B cell (primary cell): ENCODE measurements at regions not wholly inside any gene's neighbourhood (a gene's known extent, or its start where the extent isn't known, plus 50 kb on each side); places are given as distances from the start of the nearest gene placed in this dataset.

Experiments
- ATAC-seq: fragments of 200-7000 bp; cut with Tn5 transposase; one replicate; pipeline ENCODE4 v1.10.0; 2021; ENCODE audit warnings: low read depth, mild to moderate bottlenecking, moderate number of reproducible peaks, moderate library complexity
- CTCF ChIA-PET: fragments of 350-600 bp; sonication (Branson Sonifier 250); formaldehyde crosslinking; loops from one replicate; lab custom pipeline; 2021; ENCODE audit warnings: antibody characterized with exemption, inconsistent platforms; lab: Charles Lee
- POLR2A ChIA-PET: fragments of 350-600 bp; sonication (Branson Sonifier 250); formaldehyde crosslinking; loops from one replicate; lab custom pipeline; 2021; ENCODE audit warnings: antibody characterized with exemption; lab: Charles Lee
- DNase-seq: peaks from one replicate; pipeline ENCODE4 v3.0.0; 2013
- H2AFZ ChIP-seq: 2 replicates; pipeline ENCODE4 v1.6.1; 2012; ENCODE audit warnings: mild to moderate bottlenecking, low read depth, low read length; ENCODE audit not compliant: insufficient read depth, poor library complexity, severe bottlenecking
- H3K27ac ChIP-seq, 2 donors: 1 replicate in 1 of 2; 2 replicates in 1 of 2; pipeline ENCODE4 v1.5.1; 2012 to 2013; ENCODE audit warnings: low read length in 2 of 2, mild to moderate bottlenecking in 2 of 2, moderate library complexity in 1 of 2
- H3K27me3 ChIP-seq, 4 experiments: fragments of 200-600 bp in 1 of 4; sonication (generic) in 1 of 4; replicated peaks in 1 of 4; 1 replicate in 2 of 4; 2 replicates in 2 of 4; pipeline versions ENCODE4 v1.6.1 to v1.7.0; 2013 to 2016; ENCODE audit warnings: low read length in 3 of 4, mild to moderate bottlenecking in 2 of 4, mixed read lengths in 1 of 4, moderate library complexity in 1 of 4; ENCODE audit not compliant: insufficient read depth in 4 of 4, control insufficient read depth in 3 of 4; ENCODE audit errors: control extremely low read depth in 1 of 4
- H3K36me3 ChIP-seq, 2 experiments: replicated peaks in 1 of 2; 1 replicate in 1 of 2; 2 replicates in 1 of 2; pipeline versions ENCODE4 v1.6.1 to v1.7.1; 2013; ENCODE audit warnings: low read length in 1 of 2; ENCODE audit not compliant: insufficient read depth in 2 of 2, control insufficient read depth in 1 of 2; ENCODE audit errors: control extremely low read depth in 1 of 2, extremely low read depth in 1 of 2
- H3K4me1 ChIP-seq, 2 donors: fragments of 200-600 bp in 1 of 2; sonication (generic) in 1 of 2; 1 replicate in 1 of 2; 2 replicates in 1 of 2; pipeline versions ENCODE4 v1.5.1 to v1.6.1; 2013 to 2017; ENCODE audit warnings: low read length in 2 of 2; ENCODE audit not compliant: control insufficient read depth in 2 of 2, insufficient read depth in 2 of 2
- H3K4me2 ChIP-seq: replicated peaks from 2 replicates; pipeline ENCODE3; 2012; ENCODE audit warnings: mild to moderate bottlenecking, low read depth, low read length; ENCODE audit not compliant: poor library complexity, severe bottlenecking
- H3K4me3 ChIP-seq, 5 experiments: fragments of 200-600 bp in 1 of 5; sonication (generic) in 1 of 5; 1 replicate in 3 of 5; 2 replicates in 2 of 5; pipeline versions ENCODE4 v1.5.1 to v1.7.0; 2011 to 2016; ENCODE audit warnings: low read length in 4 of 5, mild to moderate bottlenecking in 4 of 5, low read depth in 2 of 5, control low read depth in 1 of 5, moderate library complexity in 1 of 5; ENCODE audit not compliant: insufficient read depth in 1 of 5; ENCODE audit errors: control extremely low read depth in 1 of 5, extremely low read depth in 1 of 5
- H3K79me2 ChIP-seq: fragments of 200-600 bp; sonication (generic); one replicate; pipeline ENCODE4 v1.6.0; 2016; ENCODE audit warnings: low read length; ENCODE audit not compliant: control insufficient read depth, insufficient read depth
- H3K9ac ChIP-seq: fragments of 200-600 bp; sonication (generic); 2 replicates; pipeline ENCODE4 v1.6.1; 2017; ENCODE audit warnings: mild to moderate bottlenecking, low read length, moderate library complexity
- H3K9me3 ChIP-seq, 3 donors: one replicate each; pipeline versions ENCODE4 v1.6.1 to v1.7.1; 2013; ENCODE audit warnings: low read length in 2 of 3; ENCODE audit not compliant: control insufficient read depth in 2 of 3, insufficient read depth in 1 of 3; ENCODE audit errors: control extremely low read depth in 1 of 3
- H4K20me1 ChIP-seq: 2 replicates; pipeline ENCODE4 v1.6.0; 2012; ENCODE audit warnings: mild to moderate bottlenecking, low read length; ENCODE audit not compliant: insufficient read depth, control insufficient read depth, poor library complexity, severe bottlenecking
- H3K27ac Mint-ChIP-seq: one replicate; pipeline ENCODE4 v1.8.0; 2021; ENCODE audit warnings: mixed read lengths
- H3K27me3 Mint-ChIP-seq: one replicate; pipeline ENCODE4 v1.8.0; 2021; ENCODE audit warnings: mixed read lengths
- H3K4me1 Mint-ChIP-seq: one replicate; pipeline ENCODE4 v1.8.0; 2021; ENCODE audit warnings: mixed read lengths
- H3K4me3 Mint-ChIP-seq: one replicate; pipeline ENCODE4 v1.8.0; 2021; ENCODE audit warnings: mixed read lengths
- H3K9me3 Mint-ChIP-seq: one replicate; pipeline ENCODE4 v1.8.0; 2022; ENCODE audit warnings: mixed read lengths; ENCODE audit not compliant: insufficient read depth
- EZH2 ChIP-seq: IDR thresholded peaks from 2 replicates; pipeline ENCODE4 v1.6.1; 2012; ENCODE audit warnings: borderline replicate concordance, low read depth, mild to moderate bottlenecking, moderate library complexity, low read length; ENCODE audit not compliant: insufficient read depth, poor library complexity, severe bottlenecking
- WGBS: methylation state at CpG from one replicate; pipeline ENCODE4 v1.1.5; 2013; ENCODE audit warnings: missing lambda C conversion rate; ENCODE audit not compliant: insufficient coverage; 5-methylcytosine and 5-hydroxymethylcytosine counted together
- intact Hi-C: fragments of 100-400 bp; cut with micrococcal nuclease; formaldehyde crosslinking; loops from one replicate; pipeline ENCODE4 v1.10.0; 2022
- TF ChIP-seq, protein P1 (sequence below): fragments of 200-600 bp; IDR thresholded peaks from one replicate; pipeline ENCODE4 v1.8.0; 2022; ENCODE audit warnings: antibody characterized with exemption, mild to moderate bottlenecking

DNA sequence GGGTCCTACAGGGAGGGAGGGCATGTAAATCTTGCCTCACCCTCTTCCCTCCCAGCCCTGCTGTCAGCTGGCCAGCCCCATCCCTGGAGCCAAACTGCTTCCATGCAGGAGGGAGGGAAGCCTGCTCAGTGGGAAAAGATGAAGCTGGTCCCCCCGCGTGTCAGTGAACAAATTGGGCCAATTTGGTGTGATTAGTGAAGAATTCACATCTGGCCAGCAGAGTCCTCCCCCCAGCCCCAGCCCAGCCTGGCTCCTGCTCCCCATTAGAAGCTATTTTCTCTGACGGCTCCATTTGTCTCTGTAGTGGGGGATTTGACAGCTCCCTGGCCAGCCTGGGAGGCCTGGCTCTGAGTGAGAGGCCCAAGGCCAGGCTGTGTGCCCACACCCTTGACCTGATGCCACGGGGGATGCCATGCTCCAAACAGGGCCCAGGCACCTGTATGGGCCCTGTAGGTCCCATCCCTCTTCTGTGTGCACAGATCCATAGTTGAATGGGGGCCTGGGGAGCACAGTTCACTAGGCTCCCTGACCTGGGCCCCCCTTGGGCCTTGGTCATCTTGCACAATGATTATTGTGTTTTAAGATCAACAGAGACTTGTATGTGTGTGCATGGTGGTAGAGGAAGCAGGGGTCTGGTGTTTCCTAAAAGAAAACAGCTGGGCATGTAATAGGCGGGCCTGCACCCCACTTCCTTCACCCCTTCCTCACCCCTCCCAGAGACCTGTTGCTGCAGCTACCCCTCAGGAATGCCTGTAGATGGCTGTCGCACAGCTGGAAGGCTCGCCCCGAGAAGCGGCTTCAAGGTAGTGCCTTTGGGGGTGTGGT lies 50.7 kb upstream of the TAC4 start:
- Histone ChIP-seq H3K9ac (no peak overlapping the region), H3K4me1 (peaks cover 4 to 7% of the 10 kb centered on the region in 2 donors), H3K36me3 (no peaks in the 10 kb centered on the region), H3K27me3 (peaks cover 0 to 59% (median 18%) of the 10 kb centered on the region in 4 experiments), H4K20me1 (no peaks in the 10 kb centered on the region), H3K79me2 (no peaks in the 10 kb centered on the region), H3K9me3 (no peaks in the 10 kb centered on the region), H3K4me2 (no peak overlapping the region), H3K27ac (no peak overlapping the region), H3K4me3 (no peak overlapping the region), H2AFZ (no peak overlapping the region)
- POLR2A ChIA-PET, result interaction anchor here (1.1 kb wide), 1 partner anchor 18 kb away, joined by 3 read pairs; no protein-coding TSS in a partner anchor
- Mint-ChIP-seq H3K27me3 (peaks cover 64% of the 10 kb centered on the region), H3K4me1 (peaks cover 10% of the 10 kb centered on the region), H3K27ac (no peak overlapping the region), H3K4me3 (no peak overlapping the region), H3K9me3 (no peaks in the 10 kb centered on the region)
- DNase-seq, result no peak
- CTCF ChIA-PET, result no interaction called here
- ATAC-seq, result no peak
- intact Hi-C loops, result no loop called here
- 90% methylated on average over 6 of the region's 9 CpGs for WGBS
- TF ChIP-seq EZH2, result no peak
- TF ChIP-seq, protein P1, sequence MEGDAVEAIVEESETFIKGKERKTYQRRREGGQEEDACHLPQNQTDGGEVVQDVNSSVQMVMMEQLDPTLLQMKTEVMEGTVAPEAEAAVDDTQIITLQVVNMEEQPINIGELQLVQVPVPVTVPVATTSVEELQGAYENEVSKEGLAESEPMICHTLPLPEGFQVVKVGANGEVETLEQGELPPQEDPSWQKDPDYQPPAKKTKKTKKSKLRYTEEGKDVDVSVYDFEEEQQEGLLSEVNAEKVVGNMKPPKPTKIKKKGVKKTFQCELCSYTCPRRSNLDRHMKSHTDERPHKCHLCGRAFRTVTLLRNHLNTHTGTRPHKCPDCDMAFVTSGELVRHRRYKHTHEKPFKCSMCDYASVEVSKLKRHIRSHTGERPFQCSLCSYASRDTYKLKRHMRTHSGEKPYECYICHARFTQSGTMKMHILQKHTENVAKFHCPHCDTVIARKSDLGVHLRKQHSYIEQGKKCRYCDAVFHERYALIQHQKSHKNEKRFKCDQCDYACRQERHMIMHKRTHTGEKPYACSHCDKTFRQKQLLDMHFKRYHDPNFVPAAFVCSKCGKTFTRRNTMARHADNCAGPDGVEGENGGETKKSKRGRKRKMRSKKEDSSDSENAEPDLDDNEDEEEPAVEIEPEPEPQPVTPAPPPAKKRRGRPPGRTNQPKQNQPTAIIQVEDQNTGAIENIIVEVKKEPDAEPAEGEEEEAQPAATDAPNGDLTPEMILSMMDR, result no peak

DNA sequence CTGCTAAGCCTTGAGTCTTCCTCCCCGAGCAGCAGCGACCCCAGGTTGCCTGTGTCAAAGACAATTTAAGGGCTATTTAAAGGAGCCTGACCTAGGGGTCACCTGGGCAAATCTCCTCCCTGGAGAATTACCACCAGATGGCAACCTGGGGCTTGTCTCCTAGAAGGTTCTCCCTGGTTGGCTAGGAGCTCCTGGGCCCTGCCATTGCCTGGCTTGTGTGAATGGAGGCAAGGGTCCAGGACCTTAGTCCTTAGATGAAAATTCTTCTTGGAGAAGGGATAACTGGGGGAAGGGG lies 51.3 kb upstream of the TAC4 start:
- H3K27me3 ChIP-seq, result peaks cover 0 to 59% (median 20%) of the 10 kb centered on the region in 4 experiments
- no peak for DNase-seq
- no peak overlapping the region for H3K4me2 ChIP-seq
- no peak overlapping the region for H3K4me3 ChIP-seq
- H3K9me3 Mint-ChIP-seq, result no peaks in the 10 kb centered on the region
- H3K4me1 ChIP-seq, result peaks cover 4 to 7% of the 10 kb centered on the region in 2 donors
- H3K27ac Mint-ChIP-seq, result no peak overlapping the region
- no peak for TF ChIP-seq EZH2
- TF ChIP-seq, protein P1, result no peak
- ChIA-PET CTCF (interaction anchor here (0.6 kb wide), 1 partner anchor 18 kb away, joined by 3 read pairs; no protein-coding TSS in a partner anchor), POLR2A (no interaction called here)
- peaks cover 10% of the 10 kb centered on the region for H3K4me1 Mint-ChIP-seq
- no peaks in the 10 kb centered on the region for H3K9me3 ChIP-seq
- no peak overlapping the region for H3K9ac ChIP-seq
- no peaks in the 10 kb centered on the region for H4K20me1 ChIP-seq
- WGBS, result 50% methylated on average over 2 of the region's 2 CpGs
- peaks cover 65% of the 10 kb centered on the region for H3K27me3 Mint-ChIP-seq
- intact Hi-C loops, result no loop called here
- no peak for ATAC-seq
- H3K4me3 Mint-ChIP-seq, result no peak overlapping the region
- H3K36me3 ChIP-seq, result no peaks in the 10 kb centered on the region
- H2AFZ ChIP-seq, result no peak overlapping the region
- no peaks in the 10 kb centered on the region for H3K79me2 ChIP-seq
- H3K27ac ChIP-seq, result no peak overlapping the region
